Loucy (cell line): ENCODE measurements at regions not wholly inside any gene's neighbourhood (a gene's known extent, or its start where the extent isn't known, plus 50 kb on each side); places are given as distances from the start of the nearest gene placed in this dataset.

Experiments
- CTCF ChIP-seq: fragments of 200-600 bp; sonication (generic); conservative IDR thresholded peaks from 2 replicates; pipeline ENCODE4 v1.5.1; 2014; ENCODE audit warnings: mild to moderate bottlenecking, antibody characterized with exemption, low read length
- EZH2phosphoT487 ChIP-seq: fragments of 200-600 bp; IDR thresholded peaks from 2 replicates; pipeline ENCODE4 v1.6.1; 2018; ENCODE audit warnings: antibody characterized with exemption, mild to moderate bottlenecking, moderate library complexity, borderline replicate concordance

- TF ChIP-seq CTCF (no peak), EZH2phosphoT487 (no peak)
Observed at GRCh38 chr12:91492648-91493047, 310.0 kb upstream of the DCN start.
